ENCODE measurements at regions not wholly inside any gene's neighbourhood (a gene's known extent, or its start where the extent isn't known, plus 50 kb on each side); places are given as distances from the start of the nearest gene placed in this dataset.

DNA sequence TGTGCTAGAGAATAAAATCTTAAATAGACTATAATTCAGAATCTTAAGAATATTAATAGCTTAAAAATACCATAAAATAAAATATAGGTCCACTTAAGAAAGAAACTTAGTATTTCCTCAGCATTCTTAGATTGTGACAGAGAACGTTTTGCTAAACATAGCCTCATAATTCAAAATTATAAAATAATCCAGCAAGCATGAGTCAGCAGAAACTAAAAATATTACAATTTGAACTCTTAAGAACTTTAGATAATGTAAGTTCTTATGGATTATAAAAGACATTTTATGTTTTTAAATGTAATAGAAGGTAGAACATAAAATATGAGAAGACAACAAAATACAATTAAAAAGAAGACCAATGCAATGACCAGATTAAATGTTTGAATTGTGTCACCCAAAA, 164.5 kb upstream of the MC4R start:
- Histone ChIP-seq H3K27ac (ENCODE audit: insufficient read length, low read depth, low read length) (no peak overlapping the region), H2BK15ac (ENCODE audit: low read depth, low read length) (no peak overlapping the region), H4K91ac (ENCODE audit: insufficient read length, low read depth, low read length) (no peak overlapping the region), H4K5ac (ENCODE audit: insufficient read length, low read depth, low read length) (no peak overlapping the region), H2BK20ac (ENCODE audit: low read depth, low read length, poor library complexity, severe bottlenecking) (no peak overlapping the region), H2BK5ac (ENCODE audit: insufficient read length, low read length) (no peak overlapping the region), H2AFZ (ENCODE audit: low read length) (no peak overlapping the region), H3T11ph (ENCODE audit: low read length) (no peak overlapping the region), H3K23ac (ENCODE audit: insufficient read length, low read depth, low read length) (no peak overlapping the region), H2BK120ac (ENCODE audit: low read depth, low read length, poor library complexity, severe bottlenecking) (no peak overlapping the region), H3K18ac (ENCODE audit: insufficient read length, low read depth, low read length) (no peak overlapping the region), H3K27me3 (ENCODE audit: insufficient read depth, low read length) (no peaks in the 10 kb centered on the region), H3K4me1 (ENCODE audit: insufficient read depth, low read length) (no peaks in the 10 kb centered on the region), H4K8ac (replicated peaks; ENCODE audit: insufficient read length, low read depth, low read length) (no peak overlapping the region), H3K79me1 (ENCODE audit: insufficient read depth, low read depth, low read length, poor library complexity, severe bottlenecking) (no peaks in the 10 kb centered on the region), H3K9ac (ENCODE audit: extremely low read depth, insufficient read length, low read length) (no peak overlapping the region), H2BK12ac (ENCODE audit: insufficient read length, low read depth, low read length) (no peak overlapping the region), H3K79me2 (ENCODE audit: insufficient read depth, low read length) (no peaks in the 10 kb centered on the region), H3K56ac (ENCODE audit: insufficient read length, low read depth, low read length) (no peak overlapping the region), H3K4ac (ENCODE audit: low read depth, low read length) (no peak overlapping the region), H3K4me2 (ENCODE audit: insufficient read depth, insufficient read length, low read length) (no peak overlapping the region), H3K23me2 (ENCODE audit: insufficient read length, low read depth, low read length, poor library complexity, severe bottlenecking) (no peaks in the 10 kb centered on the region), H4K20me1 (ENCODE audit: control insufficient read depth, insufficient read depth, insufficient read length) (no peaks in the 10 kb centered on the region), H3K9me3 (ENCODE audit: control insufficient read depth, low read depth, low read length) (no peaks in the 10 kb centered on the region), H2AK5ac (ENCODE audit: insufficient read length, low read length) (no peak overlapping the region), H3K14ac (ENCODE audit: insufficient read depth, low read length) (no peak overlapping the region)
- TF ChIP-seq, protein P1, sequence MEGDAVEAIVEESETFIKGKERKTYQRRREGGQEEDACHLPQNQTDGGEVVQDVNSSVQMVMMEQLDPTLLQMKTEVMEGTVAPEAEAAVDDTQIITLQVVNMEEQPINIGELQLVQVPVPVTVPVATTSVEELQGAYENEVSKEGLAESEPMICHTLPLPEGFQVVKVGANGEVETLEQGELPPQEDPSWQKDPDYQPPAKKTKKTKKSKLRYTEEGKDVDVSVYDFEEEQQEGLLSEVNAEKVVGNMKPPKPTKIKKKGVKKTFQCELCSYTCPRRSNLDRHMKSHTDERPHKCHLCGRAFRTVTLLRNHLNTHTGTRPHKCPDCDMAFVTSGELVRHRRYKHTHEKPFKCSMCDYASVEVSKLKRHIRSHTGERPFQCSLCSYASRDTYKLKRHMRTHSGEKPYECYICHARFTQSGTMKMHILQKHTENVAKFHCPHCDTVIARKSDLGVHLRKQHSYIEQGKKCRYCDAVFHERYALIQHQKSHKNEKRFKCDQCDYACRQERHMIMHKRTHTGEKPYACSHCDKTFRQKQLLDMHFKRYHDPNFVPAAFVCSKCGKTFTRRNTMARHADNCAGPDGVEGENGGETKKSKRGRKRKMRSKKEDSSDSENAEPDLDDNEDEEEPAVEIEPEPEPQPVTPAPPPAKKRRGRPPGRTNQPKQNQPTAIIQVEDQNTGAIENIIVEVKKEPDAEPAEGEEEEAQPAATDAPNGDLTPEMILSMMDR (conservative IDR thresholded peaks at IDR 0.05), result no peak
- DNase-seq, result no peak
- Mint-ChIP-seq H3K4me1 (peaks cover 4 to 8% of the 10 kb centered on the region in 2 experiments; a peak in 3 of 4 replicates), H3K27me3 (ENCODE audit: low read depth) (no peaks in the 10 kb centered on the region), H3K4me3 (no peak overlapping the region), H3K9me3 (no peaks in the 10 kb centered on the region), H3K36me3 (ENCODE audit: insufficient read depth in 1 of 3, low read depth in 3 of 3) (no peaks in the 10 kb centered on the region), H3K27ac (no peak overlapping the region)
- no CpG with 5 or more reads among the region's 1 CpG for WGBS (ENCODE audit: extremely low coverage, insufficient read length, low lambda C conversion rate)
